ENCODE measurements at regions not wholly inside any gene's neighbourhood (a gene's known extent, or its start where the extent isn't known, plus 50 kb on each side); places are given as distances from the start of the nearest gene placed in this dataset.

DNA sequence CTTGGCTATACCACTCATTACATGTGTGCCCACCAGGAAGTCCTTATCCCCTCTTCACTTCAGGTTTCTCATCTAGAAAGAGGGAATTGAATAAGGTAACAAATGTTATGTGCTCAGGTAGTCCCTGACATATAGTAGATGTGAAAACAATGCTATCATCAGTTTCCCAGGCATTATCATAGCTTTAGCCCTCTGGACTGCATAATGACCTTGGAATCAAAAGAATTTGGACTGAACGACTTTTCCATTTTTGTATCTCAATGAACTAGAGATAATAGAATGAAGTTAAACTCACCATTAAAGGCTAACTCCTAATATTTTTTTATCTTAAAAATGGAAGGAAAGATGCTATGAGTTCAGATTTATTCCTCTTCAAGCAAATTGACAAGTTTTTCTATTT is 304.1 kb upstream of the USP24 start:
- TF ChIP-seq EP300 (IDR thresholded peaks at IDR 0.05; ENCODE audit: borderline replicate concordance), result no peak
- no peak for TF ChIP-seq RAD21 (IDR thresholded peaks at IDR 0.05; ENCODE audit: low read depth)
- TF ChIP-seq EGR1 (IDR thresholded peaks at IDR 0.05), result no peak
- no peak for TF ChIP-seq TEAD4 (IDR thresholded peaks at IDR 0.05)
- TF ChIP-seq, protein P1, sequence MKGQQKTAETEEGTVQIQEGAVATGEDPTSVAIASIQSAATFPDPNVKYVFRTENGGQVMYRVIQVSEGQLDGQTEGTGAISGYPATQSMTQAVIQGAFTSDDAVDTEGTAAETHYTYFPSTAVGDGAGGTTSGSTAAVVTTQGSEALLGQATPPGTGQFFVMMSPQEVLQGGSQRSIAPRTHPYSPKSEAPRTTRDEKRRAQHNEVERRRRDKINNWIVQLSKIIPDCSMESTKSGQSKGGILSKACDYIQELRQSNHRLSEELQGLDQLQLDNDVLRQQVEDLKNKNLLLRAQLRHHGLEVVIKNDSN (IDR thresholded peaks at IDR 0.05), result no peak
- TF ChIP-seq TCF12 (IDR thresholded peaks at IDR 0.05; ENCODE audit: low read depth), result no peak
- TF ChIP-seq CREB1 (IDR thresholded peaks at IDR 0.05; ENCODE audit: low read depth), result no peak
- TF ChIP-seq ZBTB7A (IDR thresholded peaks at IDR 0.05; ENCODE audit: low read depth), result no peak
- no peak for TF ChIP-seq CEBPB (IDR thresholded peaks at IDR 0.05)
- TF ChIP-seq FOXM1 (IDR thresholded peaks at IDR 0.05; ENCODE audit: borderline replicate concordance, low read depth), result no peak
- no peak for TF ChIP-seq TAF1 (IDR thresholded peaks at IDR 0.05; ENCODE audit: low read depth)

DNA sequence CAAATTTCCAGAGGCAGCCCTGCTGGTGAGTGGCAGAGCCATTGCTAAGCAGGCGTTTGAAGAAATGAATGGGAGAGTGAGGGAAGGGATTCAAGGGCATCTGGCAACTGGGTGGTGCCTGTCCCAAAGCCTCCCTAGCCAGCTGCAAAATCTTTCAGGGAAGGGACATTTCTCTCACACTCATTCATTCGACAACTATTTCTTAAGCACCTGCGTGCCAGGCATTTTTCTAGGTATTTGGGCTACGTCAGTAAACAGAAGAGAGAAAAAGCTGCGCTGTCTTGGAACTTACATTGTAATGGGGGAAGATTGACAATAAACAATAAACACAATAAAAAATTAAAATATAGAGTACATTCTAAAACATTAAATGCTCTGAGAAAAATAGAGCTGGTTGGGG is 301.9 kb upstream of the USP24 start:
- no peak for TF ChIP-seq EGR1 (IDR thresholded peaks at IDR 0.05)
- no peak for TF ChIP-seq EP300 (IDR thresholded peaks at IDR 0.05; ENCODE audit: borderline replicate concordance)
- TF ChIP-seq ZBTB7A (IDR thresholded peaks at IDR 0.05; ENCODE audit: low read depth), result no peak
- no peak for TF ChIP-seq TAF1 (IDR thresholded peaks at IDR 0.05; ENCODE audit: low read depth)
- no peak for TF ChIP-seq NFIC (IDR thresholded peaks at IDR 0.05)
- TF ChIP-seq, protein P1 (IDR thresholded peaks at IDR 0.05), result no peak
- TF ChIP-seq TEAD4 (IDR thresholded peaks at IDR 0.05), result no peak
- TF ChIP-seq, protein P2, sequence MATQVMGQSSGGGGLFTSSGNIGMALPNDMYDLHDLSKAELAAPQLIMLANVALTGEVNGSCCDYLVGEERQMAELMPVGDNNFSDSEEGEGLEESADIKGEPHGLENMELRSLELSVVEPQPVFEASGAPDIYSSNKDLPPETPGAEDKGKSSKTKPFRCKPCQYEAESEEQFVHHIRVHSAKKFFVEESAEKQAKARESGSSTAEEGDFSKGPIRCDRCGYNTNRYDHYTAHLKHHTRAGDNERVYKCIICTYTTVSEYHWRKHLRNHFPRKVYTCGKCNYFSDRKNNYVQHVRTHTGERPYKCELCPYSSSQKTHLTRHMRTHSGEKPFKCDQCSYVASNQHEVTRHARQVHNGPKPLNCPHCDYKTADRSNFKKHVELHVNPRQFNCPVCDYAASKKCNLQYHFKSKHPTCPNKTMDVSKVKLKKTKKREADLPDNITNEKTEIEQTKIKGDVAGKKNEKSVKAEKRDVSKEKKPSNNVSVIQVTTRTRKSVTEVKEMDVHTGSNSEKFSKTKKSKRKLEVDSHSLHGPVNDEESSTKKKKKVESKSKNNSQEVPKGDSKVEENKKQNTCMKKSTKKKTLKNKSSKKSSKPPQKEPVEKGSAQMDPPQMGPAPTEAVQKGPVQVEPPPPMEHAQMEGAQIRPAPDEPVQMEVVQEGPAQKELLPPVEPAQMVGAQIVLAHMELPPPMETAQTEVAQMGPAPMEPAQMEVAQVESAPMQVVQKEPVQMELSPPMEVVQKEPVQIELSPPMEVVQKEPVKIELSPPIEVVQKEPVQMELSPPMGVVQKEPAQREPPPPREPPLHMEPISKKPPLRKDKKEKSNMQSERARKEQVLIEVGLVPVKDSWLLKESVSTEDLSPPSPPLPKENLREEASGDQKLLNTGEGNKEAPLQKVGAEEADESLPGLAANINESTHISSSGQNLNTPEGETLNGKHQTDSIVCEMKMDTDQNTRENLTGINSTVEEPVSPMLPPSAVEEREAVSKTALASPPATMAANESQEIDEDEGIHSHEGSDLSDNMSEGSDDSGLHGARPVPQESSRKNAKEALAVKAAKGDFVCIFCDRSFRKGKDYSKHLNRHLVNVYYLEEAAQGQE (IDR thresholded peaks at IDR 0.05; ENCODE audit: low read depth), result no peak
- no peak for TF ChIP-seq CEBPB (IDR thresholded peaks at IDR 0.05)
- TF ChIP-seq, protein P3, sequence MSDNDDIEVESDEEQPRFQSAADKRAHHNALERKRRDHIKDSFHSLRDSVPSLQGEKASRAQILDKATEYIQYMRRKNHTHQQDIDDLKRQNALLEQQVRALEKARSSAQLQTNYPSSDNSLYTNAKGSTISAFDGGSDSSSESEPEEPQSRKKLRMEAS (IDR thresholded peaks at IDR 0.05), result no peak
- no peak for TF ChIP-seq CREB1 (IDR thresholded peaks at IDR 0.05; ENCODE audit: low read depth)
- TF ChIP-seq TCF12 (IDR thresholded peaks at IDR 0.05; ENCODE audit: low read depth), result no peak
- no peak for TF ChIP-seq YY1 (IDR thresholded peaks at IDR 0.05; ENCODE audit: low read depth)
- no peak for TF ChIP-seq RAD21 (IDR thresholded peaks at IDR 0.05; ENCODE audit: low read depth)

DNA sequence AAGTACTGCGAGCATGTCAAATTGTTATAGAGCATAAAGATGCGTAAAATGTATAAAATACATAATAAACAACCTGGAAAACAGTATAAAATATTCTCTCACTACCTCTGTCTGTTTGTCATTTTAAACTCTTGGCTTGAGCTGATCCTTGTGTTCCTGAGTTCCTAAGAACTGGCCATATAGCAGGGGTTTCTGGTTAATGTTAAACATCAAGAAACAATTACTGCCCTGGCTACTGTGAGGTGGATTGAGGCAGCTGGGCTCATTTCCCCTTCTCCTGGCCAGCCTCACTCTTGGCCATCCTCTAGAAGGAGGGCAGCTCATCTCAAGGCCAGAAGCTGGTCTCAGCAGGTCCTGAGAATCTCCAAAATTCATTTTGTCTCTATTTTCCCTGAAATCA is 297.3 kb upstream of the USP24 start:
- TF ChIP-seq EP300 (IDR thresholded peaks at IDR 0.05; ENCODE audit: borderline replicate concordance) (no peak), CEBPB (IDR thresholded peaks at IDR 0.05) (no peak), CREB1 (IDR thresholded peaks at IDR 0.05; ENCODE audit: low read depth) (no peak), NFIC (IDR thresholded peaks at IDR 0.05) (no peak), TCF12 (IDR thresholded peaks at IDR 0.05; ENCODE audit: low read depth) (no peak), TAF1 (IDR thresholded peaks at IDR 0.05; ENCODE audit: low read depth) (no peak), YY1 (IDR thresholded peaks at IDR 0.05; ENCODE audit: low read depth) (no peak), FOXM1 (IDR thresholded peaks at IDR 0.05; ENCODE audit: borderline replicate concordance, low read depth) (no peak), EGR1 (IDR thresholded peaks at IDR 0.05) (no peak), RAD21 (IDR thresholded peaks at IDR 0.05; ENCODE audit: low read depth) (no peak), TEAD4 (IDR thresholded peaks at IDR 0.05) (no peak), ZBTB7A (IDR thresholded peaks at IDR 0.05; ENCODE audit: low read depth) (no peak)
- TF ChIP-seq, protein P3 (IDR thresholded peaks at IDR 0.05), result no peak
- TF ChIP-seq, protein P1 (IDR thresholded peaks at IDR 0.05), result no peak
- TF ChIP-seq, protein P2 (IDR thresholded peaks at IDR 0.05; ENCODE audit: low read depth), result no peak

DNA sequence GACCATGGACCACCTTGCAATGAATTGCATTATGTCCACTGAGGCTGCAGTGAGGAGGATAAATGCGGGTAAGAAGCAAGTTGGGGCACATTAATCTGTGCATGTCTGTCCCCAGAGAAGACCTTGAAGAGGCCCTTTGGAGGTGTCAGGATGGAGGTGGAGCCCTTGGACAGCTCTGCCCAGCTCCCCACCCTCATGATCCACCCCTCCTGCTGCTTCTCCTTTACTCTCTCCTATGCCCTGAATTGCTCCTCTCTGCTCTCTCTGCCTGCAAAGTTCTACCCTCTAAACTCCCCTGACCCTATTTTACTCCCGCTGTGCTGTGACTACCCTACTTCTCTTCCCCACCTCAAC is 292.4 kb upstream of the USP24 start:
- no peak for TF ChIP-seq ZBTB7A (IDR thresholded peaks at IDR 0.05; ENCODE audit: low read depth)
- TF ChIP-seq YY1 (IDR thresholded peaks at IDR 0.05; ENCODE audit: low read depth), result no peak
- no peak for TF ChIP-seq CREB1 (IDR thresholded peaks at IDR 0.05; ENCODE audit: low read depth)
- no peak for TF ChIP-seq EP300 (IDR thresholded peaks at IDR 0.05; ENCODE audit: borderline replicate concordance)

DNA sequence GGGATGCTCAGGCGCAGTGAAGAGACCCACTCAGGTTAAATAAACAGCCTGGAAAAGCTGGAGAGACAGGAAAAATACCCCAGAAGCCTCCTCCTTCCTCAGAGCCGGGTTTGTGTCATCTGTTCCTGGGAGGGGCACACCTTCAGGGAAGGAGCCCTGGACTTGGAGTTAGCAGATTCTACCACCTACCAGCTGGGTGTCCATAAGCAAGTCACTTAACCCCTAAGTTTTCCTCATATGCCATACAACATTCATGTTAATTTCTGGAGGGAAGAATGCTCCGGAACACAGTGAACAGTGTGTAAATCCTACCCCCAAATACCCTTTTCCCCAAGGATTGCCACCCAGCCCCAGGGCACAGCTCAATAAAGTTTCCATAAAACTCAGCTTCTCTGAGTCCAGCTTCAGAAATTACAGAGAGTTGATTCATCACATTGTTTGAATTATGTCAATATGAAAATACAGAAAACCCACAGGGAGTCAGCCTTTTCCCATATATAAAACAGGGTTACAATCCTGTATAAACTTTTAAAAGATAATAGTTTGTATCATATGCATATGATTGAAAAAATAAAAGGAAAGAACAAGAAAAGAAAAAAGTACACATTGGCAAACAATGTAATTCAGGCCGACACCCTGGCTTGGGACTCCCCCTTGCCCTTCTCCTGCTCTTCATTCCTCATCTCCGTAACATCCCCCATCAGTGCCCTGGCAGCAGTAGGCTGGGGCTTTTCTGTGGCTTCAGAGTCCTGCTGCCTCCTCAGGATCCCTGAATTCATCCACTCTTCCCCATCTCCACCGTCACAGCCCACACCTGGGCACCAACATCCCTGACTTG is 291.8 kb upstream of the USP24 start:
- no peak for TF ChIP-seq NFIC (IDR thresholded peaks at IDR 0.05)
